ENCODE measurements at regions not wholly inside any gene's neighbourhood (a gene's known extent, or its start where the extent isn't known, plus 50 kb on each side); places are given as distances from the start of the nearest gene placed in this dataset.

DNA sequence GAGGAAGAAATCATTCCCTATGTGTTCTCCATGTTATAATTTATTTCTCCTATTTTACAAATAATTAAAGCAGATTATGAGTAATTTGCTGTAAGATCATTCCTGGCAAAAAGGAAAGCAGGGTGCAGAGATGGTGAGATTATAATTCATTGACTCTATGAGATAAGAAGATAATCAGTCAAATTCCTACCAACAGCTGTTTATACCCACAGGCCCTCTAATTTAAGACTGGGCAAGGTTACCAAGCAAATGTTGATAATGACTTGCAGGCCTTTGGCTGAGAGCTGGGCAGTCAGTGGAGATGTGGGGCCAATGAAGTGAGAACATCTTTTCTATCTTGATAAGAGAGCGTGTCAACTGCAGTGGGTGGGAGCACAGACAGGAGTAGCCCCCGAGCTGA lies 222.7 kb downstream of the ICE1 start:
- TF ChIP-seq, protein P1, sequence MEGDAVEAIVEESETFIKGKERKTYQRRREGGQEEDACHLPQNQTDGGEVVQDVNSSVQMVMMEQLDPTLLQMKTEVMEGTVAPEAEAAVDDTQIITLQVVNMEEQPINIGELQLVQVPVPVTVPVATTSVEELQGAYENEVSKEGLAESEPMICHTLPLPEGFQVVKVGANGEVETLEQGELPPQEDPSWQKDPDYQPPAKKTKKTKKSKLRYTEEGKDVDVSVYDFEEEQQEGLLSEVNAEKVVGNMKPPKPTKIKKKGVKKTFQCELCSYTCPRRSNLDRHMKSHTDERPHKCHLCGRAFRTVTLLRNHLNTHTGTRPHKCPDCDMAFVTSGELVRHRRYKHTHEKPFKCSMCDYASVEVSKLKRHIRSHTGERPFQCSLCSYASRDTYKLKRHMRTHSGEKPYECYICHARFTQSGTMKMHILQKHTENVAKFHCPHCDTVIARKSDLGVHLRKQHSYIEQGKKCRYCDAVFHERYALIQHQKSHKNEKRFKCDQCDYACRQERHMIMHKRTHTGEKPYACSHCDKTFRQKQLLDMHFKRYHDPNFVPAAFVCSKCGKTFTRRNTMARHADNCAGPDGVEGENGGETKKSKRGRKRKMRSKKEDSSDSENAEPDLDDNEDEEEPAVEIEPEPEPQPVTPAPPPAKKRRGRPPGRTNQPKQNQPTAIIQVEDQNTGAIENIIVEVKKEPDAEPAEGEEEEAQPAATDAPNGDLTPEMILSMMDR (IDR thresholded peaks at IDR 0.05): no peak
- no peak for TF ChIP-seq POLR2A (IDR thresholded peaks at IDR 0.05)
- TF ChIP-seq POLR2AphosphoS5 (IDR thresholded peaks at IDR 0.05): no peak
- no peak for TF ChIP-seq EP300 (IDR thresholded peaks at IDR 0.05)

Measured in gastroesophageal sphincter (tissue), 3 donors.